ENCODE measurements at regions not wholly inside any gene's neighbourhood (a gene's known extent, or its start where the extent isn't known, plus 50 kb on each side); places are given as distances from the start of the nearest gene placed in this dataset.
A peak's percentile ranks its signal among the peaks of the same experiment; 100 is the strongest.
"Not testable (repeated sequence)": the region's sequence is repeated elsewhere in the genome, so short reads cannot be mapped to it uniquely, and the experiment has no call there.

DNA sequence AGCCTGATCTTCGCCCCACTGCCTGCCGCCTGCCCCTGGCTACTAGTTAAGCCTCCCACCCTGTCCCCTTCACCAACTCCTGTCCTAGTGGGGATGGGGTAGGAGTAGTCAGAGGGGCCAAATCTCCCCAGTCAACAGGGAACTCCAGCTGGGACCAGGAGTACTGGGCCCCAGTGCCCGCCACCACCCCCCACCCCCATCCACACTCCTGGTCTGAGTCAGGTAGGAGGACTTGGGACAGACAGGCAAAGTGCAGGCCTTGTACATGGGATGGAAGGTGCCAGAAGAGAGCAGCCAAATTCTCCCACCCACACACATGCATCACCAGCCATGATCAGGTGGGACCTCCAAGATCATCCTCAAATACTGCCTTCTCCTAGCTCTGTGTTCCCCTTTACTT, 128.4 kb downstream of the POTEG start:
- H3K36me3 ChIP-seq (ENCODE audit: control insufficient read depth in 2 of 3, insufficient read depth in 3 of 3, low read length in 3 of 3); H3K27me3 ChIP-seq (ENCODE audit: control insufficient read depth, insufficient read depth, low read length); FAIRE-seq; intact Hi-C loops (cut with DNase I); H3K27ac ChIP-seq (ENCODE audit: low read depth in 2 of 2, low read length in 2 of 2); H3K9me3 ChIP-seq (ENCODE audit: control insufficient read depth in 2 of 3, insufficient read depth in 1 of 3, low read length in 3 of 3); H3K4me1 ChIP-seq (ENCODE audit: control insufficient read depth in 2 of 3, insufficient read depth in 2 of 3, low read depth in 1 of 3, low read length in 3 of 3); H3K9ac ChIP-seq (ENCODE audit: low read length in 3 of 3); H3K4me3 ChIP-seq (ENCODE audit: low read length in 3 of 3): not testable (repeated sequence)
- DNase-seq, result peak in 1 of 5 donors; percentile 30

DNA sequence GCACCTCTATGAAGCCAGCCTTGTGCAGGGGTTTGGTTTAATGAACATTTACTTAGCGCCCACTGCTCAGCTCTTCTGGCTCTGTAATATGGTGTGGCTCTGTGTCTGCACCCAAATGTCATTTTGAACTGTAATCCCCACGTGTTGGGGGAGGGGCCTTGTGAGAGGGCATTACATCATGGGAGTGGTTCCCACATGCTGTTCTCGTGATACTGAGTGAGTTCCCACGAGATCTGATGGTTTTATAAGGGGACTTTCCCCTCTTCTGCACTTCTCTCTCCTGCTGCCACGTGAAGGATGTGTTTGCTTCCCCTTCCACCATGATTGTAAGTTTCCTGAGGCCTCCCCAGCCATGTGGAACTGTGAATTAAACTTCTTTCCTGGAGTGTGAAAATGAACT, 127.7 kb downstream of the POTEG start:
- DNase-seq; FAIRE-seq; intact Hi-C loops (cut with DNase I): not testable (repeated sequence)

DNA sequence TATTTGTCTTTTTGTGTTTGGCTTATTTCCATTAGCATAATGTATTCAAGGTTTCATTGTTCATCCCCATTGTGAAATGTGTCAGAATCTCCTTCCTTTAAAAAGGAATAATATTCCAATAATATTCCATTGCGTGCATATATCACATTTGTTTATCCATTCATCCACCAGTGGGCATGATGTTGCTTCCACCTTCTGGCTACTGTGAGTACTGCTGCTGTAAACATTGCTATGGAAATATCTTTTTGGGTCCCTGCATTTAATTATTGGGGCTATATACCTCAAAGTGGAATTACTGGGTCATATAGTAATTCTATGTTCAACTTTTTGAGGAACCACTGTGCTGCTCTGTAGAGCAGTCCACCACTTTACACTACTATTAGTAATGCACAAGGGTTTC, 123.1 kb downstream of the POTEG start:
- DNase-seq; H3K9ac ChIP-seq (ENCODE audit: low read length in 3 of 3); H3K4me3 ChIP-seq (ENCODE audit: low read length in 3 of 3); FAIRE-seq; H3K4me1 ChIP-seq (ENCODE audit: control insufficient read depth in 2 of 3, insufficient read depth in 2 of 3, low read depth in 1 of 3, low read length in 3 of 3); H3K27ac ChIP-seq (ENCODE audit: low read depth in 2 of 2, low read length in 2 of 2); H3K27me3 ChIP-seq (ENCODE audit: control insufficient read depth, insufficient read depth, low read length); H3K36me3 ChIP-seq (ENCODE audit: control insufficient read depth in 2 of 3, insufficient read depth in 3 of 3, low read length in 3 of 3); H3K9me3 ChIP-seq (ENCODE audit: control insufficient read depth in 2 of 3, insufficient read depth in 1 of 3, low read length in 3 of 3); intact Hi-C loops (cut with DNase I): not testable (repeated sequence)
- TF ChIP-seq, protein P1, sequence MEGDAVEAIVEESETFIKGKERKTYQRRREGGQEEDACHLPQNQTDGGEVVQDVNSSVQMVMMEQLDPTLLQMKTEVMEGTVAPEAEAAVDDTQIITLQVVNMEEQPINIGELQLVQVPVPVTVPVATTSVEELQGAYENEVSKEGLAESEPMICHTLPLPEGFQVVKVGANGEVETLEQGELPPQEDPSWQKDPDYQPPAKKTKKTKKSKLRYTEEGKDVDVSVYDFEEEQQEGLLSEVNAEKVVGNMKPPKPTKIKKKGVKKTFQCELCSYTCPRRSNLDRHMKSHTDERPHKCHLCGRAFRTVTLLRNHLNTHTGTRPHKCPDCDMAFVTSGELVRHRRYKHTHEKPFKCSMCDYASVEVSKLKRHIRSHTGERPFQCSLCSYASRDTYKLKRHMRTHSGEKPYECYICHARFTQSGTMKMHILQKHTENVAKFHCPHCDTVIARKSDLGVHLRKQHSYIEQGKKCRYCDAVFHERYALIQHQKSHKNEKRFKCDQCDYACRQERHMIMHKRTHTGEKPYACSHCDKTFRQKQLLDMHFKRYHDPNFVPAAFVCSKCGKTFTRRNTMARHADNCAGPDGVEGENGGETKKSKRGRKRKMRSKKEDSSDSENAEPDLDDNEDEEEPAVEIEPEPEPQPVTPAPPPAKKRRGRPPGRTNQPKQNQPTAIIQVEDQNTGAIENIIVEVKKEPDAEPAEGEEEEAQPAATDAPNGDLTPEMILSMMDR (IDR thresholded peaks at IDR 0.05; ENCODE audit: borderline replicate concordance, extremely low read depth, insufficient read depth), result peak; percentile 11

More for the DNA sequence above, 127.7 kb downstream of the POTEG start:
- H3K9ac ChIP-seq (ENCODE audit: low read length in 3 of 3); H3K4me1 ChIP-seq (ENCODE audit: control insufficient read depth in 2 of 3, insufficient read depth in 2 of 3, low read depth in 1 of 3, low read length in 3 of 3); H3K9me3 ChIP-seq (ENCODE audit: control insufficient read depth in 2 of 3, insufficient read depth in 1 of 3, low read length in 3 of 3); H3K36me3 ChIP-seq (ENCODE audit: control insufficient read depth in 2 of 3, insufficient read depth in 3 of 3, low read length in 3 of 3); H3K27me3 ChIP-seq (ENCODE audit: control insufficient read depth, insufficient read depth, low read length); H3K4me3 ChIP-seq (ENCODE audit: low read length in 3 of 3); H3K27ac ChIP-seq (ENCODE audit: low read depth in 2 of 2, low read length in 2 of 2): not testable (repeated sequence)

DNA sequence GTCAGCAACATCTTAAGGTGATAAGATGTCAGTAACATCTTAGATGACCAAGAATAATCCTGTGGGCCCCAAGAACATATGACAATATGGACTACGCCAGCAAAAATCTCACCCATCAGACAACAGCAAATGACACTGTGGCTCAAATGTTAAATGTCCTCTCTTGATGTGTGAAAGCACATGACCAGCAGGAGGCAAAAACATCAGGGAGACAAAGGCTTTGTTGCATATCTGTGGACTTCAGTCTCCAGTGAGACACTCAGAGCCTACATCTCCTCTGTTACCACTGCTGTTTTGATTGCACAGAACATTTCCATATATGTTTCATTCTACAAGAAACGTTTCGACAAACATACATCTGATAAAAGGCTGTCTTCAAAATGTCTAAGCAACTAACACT, 103.5 kb downstream of the POTEG start:
- H3K27me3 ChIP-seq (ENCODE audit: control insufficient read depth, insufficient read depth, low read length); H3K27ac ChIP-seq (ENCODE audit: low read depth in 2 of 2, low read length in 2 of 2); H3K4me3 ChIP-seq (ENCODE audit: low read length in 3 of 3); H3K9ac ChIP-seq (ENCODE audit: low read length in 3 of 3); H3K9me3 ChIP-seq (ENCODE audit: control insufficient read depth in 2 of 3, insufficient read depth in 1 of 3, low read length in 3 of 3); H3K36me3 ChIP-seq (ENCODE audit: control insufficient read depth in 2 of 3, insufficient read depth in 3 of 3, low read length in 3 of 3); FAIRE-seq; intact Hi-C loops (cut with DNase I); DNase-seq; H3K4me1 ChIP-seq (ENCODE audit: control insufficient read depth in 2 of 3, insufficient read depth in 2 of 3, low read depth in 1 of 3, low read length in 3 of 3): not testable (repeated sequence)

DNA sequence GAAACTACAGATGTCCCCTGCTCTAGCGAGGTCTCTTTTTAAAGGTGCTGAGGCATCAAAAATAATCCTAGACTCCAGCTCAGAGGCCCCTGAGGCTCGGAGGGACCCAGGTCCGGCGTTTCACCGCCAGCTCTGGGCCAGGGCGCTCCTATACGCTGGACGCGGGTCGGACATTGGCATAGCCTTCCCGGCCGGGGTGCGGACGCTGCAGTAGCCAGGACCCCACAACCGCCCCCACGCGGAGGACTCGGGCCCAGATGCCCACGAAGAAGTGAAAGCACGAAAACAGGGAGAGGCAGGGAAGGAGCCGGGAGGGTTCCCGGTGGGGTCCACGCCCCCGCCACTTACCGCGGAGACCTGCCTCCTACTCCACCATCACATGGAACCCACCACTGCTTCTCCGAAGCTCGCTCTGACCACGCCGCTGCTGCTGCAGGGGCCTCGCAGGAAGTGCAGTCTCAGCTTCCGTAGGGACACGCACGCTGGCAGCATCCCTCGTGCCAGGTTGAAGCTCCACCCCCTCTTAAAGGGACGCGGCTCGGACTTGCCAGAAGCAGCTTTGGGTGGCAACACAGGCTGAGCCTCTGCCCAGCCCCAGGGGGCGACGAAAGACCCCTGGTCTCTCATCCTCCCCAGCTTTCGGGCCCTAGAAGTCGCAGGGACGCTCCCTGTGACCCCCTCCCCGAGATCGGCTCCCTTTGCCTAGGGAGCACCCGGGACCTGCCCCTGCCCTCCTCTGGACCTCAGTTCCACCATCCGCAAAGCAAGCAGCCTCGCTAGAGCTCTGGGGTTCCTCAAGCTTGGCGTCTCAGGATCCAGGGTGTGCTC, 96.7 kb downstream of the POTEG start:
- intact Hi-C loops (cut with DNase I); H3K4me1 ChIP-seq (ENCODE audit: control insufficient read depth in 2 of 3, insufficient read depth in 2 of 3, low read depth in 1 of 3, low read length in 3 of 3); H3K4me3 ChIP-seq (ENCODE audit: low read length in 3 of 3); H3K9ac ChIP-seq (ENCODE audit: low read length in 3 of 3); H3K27me3 ChIP-seq (ENCODE audit: control insufficient read depth, insufficient read depth, low read length); FAIRE-seq; H3K9me3 ChIP-seq (ENCODE audit: control insufficient read depth in 2 of 3, insufficient read depth in 1 of 3, low read length in 3 of 3); H3K27ac ChIP-seq (ENCODE audit: low read depth in 2 of 2, low read length in 2 of 2); DNase-seq; H3K36me3 ChIP-seq (ENCODE audit: control insufficient read depth in 2 of 3, insufficient read depth in 3 of 3, low read length in 3 of 3): not testable (repeated sequence)

DNA sequence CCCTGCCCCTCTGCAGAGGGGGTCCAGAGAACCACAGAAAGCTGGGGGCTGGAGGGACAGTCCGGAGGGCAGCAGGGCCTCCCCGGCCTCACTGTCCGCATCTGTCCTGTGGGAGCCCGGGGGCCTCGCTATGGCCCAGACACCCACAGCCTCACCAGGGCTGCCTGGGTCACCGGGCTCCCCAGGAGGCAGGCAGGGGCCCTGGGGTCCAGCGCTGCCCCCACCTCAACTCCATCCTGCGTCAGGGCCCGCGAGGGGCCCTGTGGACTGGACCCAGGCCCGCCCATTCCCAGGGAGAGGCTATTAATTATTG, 96.1 kb downstream of the POTEG start:
- H3K36me3 ChIP-seq (ENCODE audit: control insufficient read depth in 2 of 3, insufficient read depth in 3 of 3, low read length in 3 of 3); H3K27me3 ChIP-seq (ENCODE audit: control insufficient read depth, insufficient read depth, low read length); H3K4me1 ChIP-seq (ENCODE audit: control insufficient read depth in 2 of 3, insufficient read depth in 2 of 3, low read depth in 1 of 3, low read length in 3 of 3); DNase-seq; intact Hi-C loops (cut with DNase I); H3K9me3 ChIP-seq (ENCODE audit: control insufficient read depth in 2 of 3, insufficient read depth in 1 of 3, low read length in 3 of 3); H3K4me3 ChIP-seq (ENCODE audit: low read length in 3 of 3); H3K9ac ChIP-seq (ENCODE audit: low read length in 3 of 3); FAIRE-seq; H3K27ac ChIP-seq (ENCODE audit: low read depth in 2 of 2, low read length in 2 of 2): not testable (repeated sequence)

DNA sequence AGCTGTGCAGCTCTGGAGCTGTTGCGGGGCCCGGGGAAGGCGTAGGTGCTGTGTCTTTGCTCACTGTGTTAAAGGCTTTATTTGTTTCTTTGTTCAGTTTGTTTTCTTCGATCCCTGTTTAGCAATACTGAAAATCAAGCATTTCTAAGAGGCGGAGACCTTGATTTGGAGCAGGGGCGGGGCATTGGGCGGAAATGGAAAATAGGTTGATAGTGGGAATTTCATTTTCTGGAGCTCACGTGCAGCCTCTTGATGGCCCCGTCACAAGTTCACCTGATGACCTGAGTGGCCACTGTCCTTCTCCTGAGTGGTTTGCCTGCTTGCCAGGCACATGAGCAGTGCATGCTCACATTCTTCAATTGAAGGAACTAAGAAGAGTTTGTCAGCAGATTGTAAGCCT, 93.2 kb downstream of the POTEG start:
- DNase-seq; H3K36me3 ChIP-seq (ENCODE audit: control insufficient read depth in 2 of 3, insufficient read depth in 3 of 3, low read length in 3 of 3); H3K4me1 ChIP-seq (ENCODE audit: control insufficient read depth in 2 of 3, insufficient read depth in 2 of 3, low read depth in 1 of 3, low read length in 3 of 3); H3K9ac ChIP-seq (ENCODE audit: low read length in 3 of 3); intact Hi-C loops (cut with DNase I); H3K27ac ChIP-seq (ENCODE audit: low read depth in 2 of 2, low read length in 2 of 2); H3K27me3 ChIP-seq (ENCODE audit: control insufficient read depth, insufficient read depth, low read length); H3K4me3 ChIP-seq (ENCODE audit: low read length in 3 of 3); H3K9me3 ChIP-seq (ENCODE audit: control insufficient read depth in 2 of 3, insufficient read depth in 1 of 3, low read length in 3 of 3); FAIRE-seq: not testable (repeated sequence)

DNA sequence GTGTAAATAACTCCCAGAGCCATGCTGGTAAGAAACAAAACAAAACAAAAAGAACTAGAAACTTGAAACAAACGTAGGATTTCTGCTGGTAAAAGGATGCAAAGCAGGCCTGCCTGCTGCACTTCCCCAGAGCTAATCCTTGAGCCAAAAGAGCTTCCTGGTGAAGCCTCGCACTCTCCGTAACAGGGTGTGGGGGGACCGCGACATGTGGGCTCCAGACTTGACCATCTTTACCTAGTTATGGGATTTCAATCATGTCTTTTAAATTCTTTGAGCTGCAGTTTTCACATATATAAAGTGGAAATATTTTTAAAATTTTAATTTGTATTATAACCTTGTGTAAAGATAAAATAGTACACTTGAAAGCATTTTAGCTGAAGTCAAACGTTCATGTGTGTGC, 92.5 kb downstream of the POTEG start:
- FAIRE-seq; H3K9me3 ChIP-seq (ENCODE audit: control insufficient read depth in 2 of 3, insufficient read depth in 1 of 3, low read length in 3 of 3); intact Hi-C loops (cut with DNase I); H3K27me3 ChIP-seq (ENCODE audit: control insufficient read depth, insufficient read depth, low read length); DNase-seq; H3K4me3 ChIP-seq (ENCODE audit: low read length in 3 of 3); H3K4me1 ChIP-seq (ENCODE audit: control insufficient read depth in 2 of 3, insufficient read depth in 2 of 3, low read depth in 1 of 3, low read length in 3 of 3); H3K27ac ChIP-seq (ENCODE audit: low read depth in 2 of 2, low read length in 2 of 2); H3K9ac ChIP-seq (ENCODE audit: low read length in 3 of 3); H3K36me3 ChIP-seq (ENCODE audit: control insufficient read depth in 2 of 3, insufficient read depth in 3 of 3, low read length in 3 of 3): not testable (repeated sequence)

Measured in kidney (tissue), 13 donors.